ENCODE measurements at regions not wholly inside any gene's neighbourhood (a gene's known extent, or its start where the extent isn't known, plus 50 kb on each side); places are given as distances from the start of the nearest gene placed in this dataset.
A peak's percentile ranks its signal among the peaks of the same experiment; 100 is the strongest.

GRCh38 chr10:91040343-91040742, 119.5 kb upstream of the ANKRD1 start:
- DNase-seq, result no peak

GRCh38 chr10:91042069-91042468, 121.2 kb upstream of the ANKRD1 start:
- DNase-seq, result no peak

GRCh38 chr10:91043173-91043910, 122.5 kb upstream of the ANKRD1 start:
- DNase-seq, result no peak

- no peak for DNase-seq
Observed at GRCh38 chr10:91046869-91047268, 126.0 kb upstream of the ANKRD1 start.

GRCh38 chr10:91048380-91048779, 127.5 kb upstream of the ANKRD1 start:
- no peak for DNase-seq

- no peak for DNase-seq
Observed at GRCh38 chr10:91049296-91049987, 128.6 kb upstream of the ANKRD1 start.

- DNase-seq, result no peak
Observed at GRCh38 chr10:91049988-91050360, 129.1 kb upstream of the ANKRD1 start.

- peak; percentile 57 for DNase-seq
Observed at GRCh38 chr10:91050371-91051034, 129.6 kb upstream of the ANKRD1 start.

- no peak for DNase-seq
Observed at GRCh38 chr10:91051829-91052228, 130.9 kb upstream of the ANKRD1 start.

GRCh38 chr10:91054325-91054724, 133.4 kb upstream of the ANKRD1 start:
- peak; percentile 63 for DNase-seq

- DNase-seq, result no peak
Observed at GRCh38 chr10:91061187-91061586, 140.3 kb upstream of the ANKRD1 start.

GRCh38 chr10:91061608-91062007, 140.7 kb upstream of the ANKRD1 start:
- no peak for DNase-seq

- DNase-seq, result no peak
Observed at GRCh38 chr10:91062091-91062490, 141.2 kb upstream of the ANKRD1 start.

- DNase-seq, result no peak
Observed at GRCh38 chr10:91071786-91072185, 148.7 kb upstream of the PCGF5 start.

GRCh38 chr10:91073286-91073979, 147.0 kb upstream of the PCGF5 start:
- DNase-seq, result no peak

GRCh38 chr10:91076991-91077548, 143.4 kb upstream of the PCGF5 start:
- no peak for DNase-seq

- DNase-seq, result no peak
Observed at GRCh38 chr10:91077549-91078071, 142.9 kb upstream of the PCGF5 start.

- no peak for DNase-seq
Observed at GRCh38 chr10:91080776-91081175, 139.7 kb upstream of the PCGF5 start.

- no peak for DNase-seq
Observed at GRCh38 chr10:91082447-91082846, 138.0 kb upstream of the PCGF5 start.

GRCh38 chr10:91088300-91089140, 131.9 kb upstream of the PCGF5 start:
- DNase-seq, result no peak

GRCh38 chr10:91090761-91091529, 129.5 kb upstream of the PCGF5 start:
- DNase-seq, result no peak
